AG09319 (cell line): ENCODE measurements at regions not wholly inside any gene's neighbourhood (a gene's known extent, or its start where the extent isn't known, plus 50 kb on each side); places are given as distances from the start of the nearest gene placed in this dataset.

ENCODE experiments used
- DNase-seq: peaks from one replicate; pipeline ENCODE4 v3.0.0-alpha.2; 2010; ENCODE audit warnings: low read depth; ENCODE audit errors: extremely low read depth
- CTCF ChIP-seq: IDR thresholded peaks from 2 replicates; pipeline ENCODE4 v1.5.1; 2011; ENCODE audit warnings: low read depth, mild to moderate bottlenecking, inconsistent platforms, low read length, moderate library complexity

DNA sequence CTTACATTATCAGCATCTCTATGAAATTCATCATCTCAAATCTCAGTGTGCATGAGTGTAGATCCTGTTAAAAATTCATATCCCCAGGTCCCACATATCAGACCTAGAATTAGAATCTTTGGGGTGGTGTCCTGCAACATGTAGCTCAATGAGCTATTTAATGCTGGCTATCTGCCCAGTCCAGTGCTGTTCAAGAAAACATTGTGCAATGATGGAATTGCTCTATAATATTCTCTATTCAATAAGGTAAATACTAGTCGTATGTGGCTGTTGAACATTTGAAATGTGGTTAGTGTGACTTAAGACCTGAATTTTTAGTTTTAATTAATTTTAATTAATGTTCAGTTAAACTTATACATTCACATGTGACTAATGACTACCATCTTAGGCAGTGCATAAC is 127.4 kb downstream of the NOL4 start:
- no peak for TF ChIP-seq CTCF
- no peak for DNase-seq

DNA sequence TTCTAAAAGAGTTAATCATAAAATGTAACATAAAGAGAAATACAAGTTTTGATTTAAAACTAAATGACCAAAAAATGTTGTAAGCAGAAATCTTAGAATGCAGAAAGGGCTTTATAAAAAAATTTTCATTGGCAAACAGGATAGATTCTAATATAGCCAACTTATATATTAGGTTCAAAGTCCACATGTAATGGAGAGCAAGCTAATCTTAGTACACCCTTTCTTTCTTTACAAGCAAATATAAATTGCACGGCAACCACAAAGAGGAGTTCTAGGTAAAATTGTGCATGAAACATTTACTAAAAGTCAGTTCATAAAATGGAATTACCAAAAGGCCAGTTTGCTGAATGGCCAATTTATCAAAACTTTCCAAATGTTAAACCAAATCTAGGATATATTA is 130.6 kb downstream of the NOL4 start:
- DNase-seq: no peak
- TF ChIP-seq CTCF: no peak

GRCh38 chr18:34092796-34093195 is 131.9 kb downstream of the NOL4 start:
- TF ChIP-seq CTCF: no peak
- no peak for DNase-seq

GRCh38 chr18:34086370-34086769 is 138.3 kb downstream of the NOL4 start:
- DNase-seq: no peak
- TF ChIP-seq CTCF: no peak

- no peak for TF ChIP-seq CTCF
- no peak for DNase-seq
Measured at GRCh38 chr18:34085140-34085739, 139.5 kb downstream of the NOL4 start.

DNA sequence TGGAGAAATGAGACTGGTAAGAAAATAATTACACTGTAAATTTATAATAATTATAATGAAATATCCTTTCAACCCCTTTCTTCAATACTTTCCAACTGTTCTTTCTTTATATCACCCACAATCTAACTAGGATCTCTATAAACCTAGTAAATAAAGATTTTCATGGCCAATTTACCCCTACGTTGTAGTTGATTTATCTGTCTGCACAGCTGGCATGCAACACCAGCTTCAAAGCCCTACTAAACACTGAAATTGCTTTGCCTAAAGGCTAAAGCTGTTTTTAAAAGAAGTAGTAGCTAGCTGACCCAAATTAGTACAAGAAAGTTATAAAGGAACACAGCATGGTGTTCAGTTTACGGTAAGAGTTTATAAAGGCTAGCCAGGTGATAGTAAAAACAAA is 140.1 kb downstream of the NOL4 start:
- DNase-seq: no peak
- no peak for TF ChIP-seq CTCF

GRCh38 chr18:34083910-34084535 is 140.7 kb downstream of the NOL4 start:
- DNase-seq: no peak
- no peak for TF ChIP-seq CTCF
